Astrocyte of the cerebellum (primary cell): ENCODE measurements at regions not wholly inside any gene's neighbourhood (a gene's known extent, or its start where the extent isn't known, plus 50 kb on each side); places are given as distances from the start of the nearest gene placed in this dataset.
A peak's percentile ranks its signal among the peaks of the same experiment; 100 is the strongest.

Experiments
- DNase-seq: peaks from one replicate; pipeline ENCODE4 v3.0.0-alpha.2; 2011; ENCODE audit warnings: low read depth
- H3K4me3 ChIP-seq: 2 replicates; pipeline ENCODE4 v1.5.1; 2011; ENCODE audit warnings: mild to moderate bottlenecking, low read depth, low read length, moderate library complexity
- in situ Hi-C: cut with HindIII; loops from 2 replicates; pipeline ENCODE4 v1.10.0; 2017; ENCODE audit warnings: low sequenced_read_pairs
- TF ChIP-seq, protein P1 (sequence below): IDR thresholded peaks from 2 replicates; pipeline ENCODE4 v1.5.1; 2012; ENCODE audit warnings: low read length, low read depth, moderate library complexity, mild to moderate bottlenecking; ENCODE audit errors: missing control alignments

DNA sequence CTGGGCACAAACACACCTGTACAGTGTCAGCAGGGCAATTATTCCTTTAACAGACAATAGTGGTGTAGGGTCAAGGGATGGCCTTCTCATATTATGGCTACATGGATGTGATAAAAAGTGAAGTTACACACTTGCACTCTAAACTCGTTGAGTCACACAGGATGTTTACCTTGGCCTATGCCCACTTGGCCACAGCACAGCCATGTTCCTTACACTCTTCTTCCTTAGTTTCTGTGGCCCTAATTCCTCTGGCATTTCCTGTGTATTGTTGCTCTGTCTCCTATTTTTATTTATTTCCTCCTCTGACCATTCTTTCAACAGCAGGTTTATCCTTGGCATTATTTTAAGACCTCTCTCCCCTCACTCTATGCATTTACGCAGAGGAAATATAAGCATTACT is 86.8 kb upstream of the NPFFR2 start:
- in situ Hi-C loops, result no loop called here
- no peak for DNase-seq
- TF ChIP-seq, protein P1, sequence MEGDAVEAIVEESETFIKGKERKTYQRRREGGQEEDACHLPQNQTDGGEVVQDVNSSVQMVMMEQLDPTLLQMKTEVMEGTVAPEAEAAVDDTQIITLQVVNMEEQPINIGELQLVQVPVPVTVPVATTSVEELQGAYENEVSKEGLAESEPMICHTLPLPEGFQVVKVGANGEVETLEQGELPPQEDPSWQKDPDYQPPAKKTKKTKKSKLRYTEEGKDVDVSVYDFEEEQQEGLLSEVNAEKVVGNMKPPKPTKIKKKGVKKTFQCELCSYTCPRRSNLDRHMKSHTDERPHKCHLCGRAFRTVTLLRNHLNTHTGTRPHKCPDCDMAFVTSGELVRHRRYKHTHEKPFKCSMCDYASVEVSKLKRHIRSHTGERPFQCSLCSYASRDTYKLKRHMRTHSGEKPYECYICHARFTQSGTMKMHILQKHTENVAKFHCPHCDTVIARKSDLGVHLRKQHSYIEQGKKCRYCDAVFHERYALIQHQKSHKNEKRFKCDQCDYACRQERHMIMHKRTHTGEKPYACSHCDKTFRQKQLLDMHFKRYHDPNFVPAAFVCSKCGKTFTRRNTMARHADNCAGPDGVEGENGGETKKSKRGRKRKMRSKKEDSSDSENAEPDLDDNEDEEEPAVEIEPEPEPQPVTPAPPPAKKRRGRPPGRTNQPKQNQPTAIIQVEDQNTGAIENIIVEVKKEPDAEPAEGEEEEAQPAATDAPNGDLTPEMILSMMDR, result no peak
- H3K4me3 ChIP-seq, result no peak overlapping the region

- in situ Hi-C loops, result no loop called here
These were observed 86.0 kb upstream of the NPFFR2 start for GRCh38 chr4:71945791-71946190.

DNA sequence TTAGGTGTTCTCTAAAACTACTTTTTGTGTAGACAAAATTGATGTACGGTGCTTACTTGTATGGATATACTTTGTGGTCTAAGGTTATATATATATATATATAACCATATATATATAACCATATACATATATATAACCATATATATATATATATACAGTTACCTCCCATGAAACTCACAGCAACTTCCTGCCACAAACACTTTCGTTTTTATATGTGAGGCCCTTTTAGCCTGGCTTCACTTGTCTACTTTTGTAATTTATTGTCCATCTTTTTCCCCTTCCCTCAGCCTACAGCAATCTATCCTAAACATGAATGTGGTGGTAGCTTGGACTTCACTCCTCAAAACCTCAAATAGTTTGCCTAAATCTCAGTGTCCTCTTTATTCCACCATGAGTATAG is 72.8 kb upstream of the NPFFR2 start:
- no peak for DNase-seq
- in situ Hi-C loops, result no loop called here
- no peak overlapping the region for H3K4me3 ChIP-seq
- TF ChIP-seq, protein P1, result no peak

More at GRCh38 chr4:71945791-71946190, 86.0 kb upstream of the NPFFR2 start:
- no peak for DNase-seq
- no peak overlapping the region for H3K4me3 ChIP-seq
- TF ChIP-seq, protein P1, result no peak

- TF ChIP-seq, protein P1, result no peak
- in situ Hi-C loops, result no loop called here
- no peak for DNase-seq
- H3K4me3 ChIP-seq, result no peak overlapping the region
These were observed 69.1 kb upstream of the NPFFR2 start for GRCh38 chr4:71962622-71963264.

DNA sequence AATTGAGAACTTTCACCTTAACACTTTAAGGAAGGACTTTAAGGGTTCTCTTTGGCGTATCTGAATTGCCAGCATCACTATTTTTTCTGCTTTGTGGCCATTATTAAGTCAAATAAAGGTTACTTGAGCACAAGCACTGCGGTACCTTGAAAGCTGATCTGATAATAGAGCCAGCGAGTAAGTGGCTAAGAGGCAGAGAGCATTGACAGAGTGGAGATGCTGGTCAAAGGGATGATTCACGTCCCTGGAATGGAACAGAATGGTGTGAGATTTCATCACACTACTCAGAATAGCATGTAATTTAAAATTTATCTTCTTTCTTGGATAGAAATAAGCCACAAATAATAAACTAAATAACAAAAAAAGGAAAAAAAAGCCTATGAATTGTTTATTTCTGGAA is 57.1 kb upstream of the NPFFR2 start:
- in situ Hi-C loops, result no loop called here
- TF ChIP-seq, protein P1, result no peak
- peak; percentile 60 for DNase-seq
- no peak overlapping the region for H3K4me3 ChIP-seq

DNA sequence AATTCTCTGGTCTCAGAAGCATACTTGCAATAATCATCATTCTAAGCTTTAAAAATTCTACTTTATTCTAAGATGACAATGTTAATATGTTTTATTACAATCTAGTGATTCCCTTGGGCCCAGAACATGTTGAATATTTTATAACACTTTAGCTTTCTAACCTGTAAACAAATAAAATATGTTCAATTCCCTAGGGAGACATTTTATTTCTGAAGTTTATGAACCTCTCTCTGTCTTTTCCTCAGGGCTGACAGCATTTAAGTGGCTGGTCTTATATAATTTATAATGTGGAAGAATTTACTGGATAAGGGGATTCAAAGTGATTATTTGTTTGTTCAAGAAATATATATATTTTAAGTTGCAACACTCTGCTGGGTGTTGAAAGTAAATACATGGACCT is 55.3 kb upstream of the NPFFR2 start:
- H3K4me3 ChIP-seq, result no peak overlapping the region
- in situ Hi-C loops, result no loop called here
- DNase-seq, result no peak
- TF ChIP-seq, protein P1, result no peak
